GM12878 (cell line): ENCODE measurements at regions not wholly inside any gene's neighbourhood (a gene's known extent, or its start where the extent isn't known, plus 50 kb on each side); places are given as distances from the start of the nearest gene placed in this dataset.

Source experiments
- CTCF ChIP-seq, 3 experiments: IDR thresholded peaks in 2 of 3; conservative IDR thresholded peaks in 1 of 3; 2 replicates each; pipeline ENCODE4 v1.5.1; 2011; ENCODE audit warnings: low read depth in 3 of 3, low read length in 3 of 3, mild to moderate bottlenecking in 3 of 3, control low read depth in 2 of 3, moderate library complexity in 2 of 3, inconsistent platforms in 1 of 3, mixed read lengths in 1 of 3; ENCODE audit not compliant: control insufficient read depth in 2 of 3, insufficient read depth in 1 of 3; ENCODE audit errors: extremely low read depth in 1 of 3
- PAX5 ChIP-seq: IDR thresholded peaks from 2 replicates; pipeline ENCODE4 v1.6.1; 2011; ENCODE audit warnings: low read depth, low read length, borderline replicate concordance
- POLR2AphosphoS5 ChIP-seq: IDR thresholded peaks from 2 replicates; pipeline ENCODE4 v1.6.1; 2011; ENCODE audit warnings: mild to moderate bottlenecking, low read length, inconsistent platforms

- no peak for TF ChIP-seq CTCF (IDR thresholded peaks at IDR 0.05 in 2 of 3, conservative IDR thresholded peaks at IDR 0.05 in 1 of 3; ENCODE audit: control insufficient read depth in 2 of 3, extremely low read depth in 1 of 3, insufficient read depth in 1 of 3, low read depth in 3 of 3, low read length in 3 of 3)
- no peak for TF ChIP-seq POLR2AphosphoS5
- no peak for TF ChIP-seq PAX5
Measured at GRCh38 chr6:156601152-156602065, 175.8 kb upstream of the ARID1B start.
